22Rv1 (cell line): ENCODE measurements at regions not wholly inside any gene's neighbourhood (a gene's known extent, or its start where the extent isn't known, plus 50 kb on each side); places are given as distances from the start of the nearest gene placed in this dataset.
A peak's percentile ranks its signal among the peaks of the same experiment; 100 is the strongest.

Experiments used
- CTCF ChIP-seq: fragments of 450-650 bp; IDR thresholded peaks from 2 replicates; pipeline ENCODE4 v1.5.1; 2017; ENCODE audit warnings: mild to moderate bottlenecking
- ZFX ChIP-seq: fragments of 450-650 bp; IDR thresholded peaks from 2 replicates; pipeline ENCODE4 v1.6.1; 2017; ENCODE audit warnings: antibody characterized with exemption, borderline replicate concordance

- TF ChIP-seq CTCF (0 out of 2 replicates have a peak, but pooled peaks have one; percentile 13), ZFX (no peak)
Observed at GRCh38 chr1:38615680-38616079, 243.9 kb downstream of the RRAGC start.
